ENCODE measurements at regions not wholly inside any gene's neighbourhood (a gene's known extent, or its start where the extent isn't known, plus 50 kb on each side); places are given as distances from the start of the nearest gene placed in this dataset.
A peak's percentile ranks its signal among the peaks of the same experiment; 100 is the strongest.
"Not testable (repeated sequence)": the region's sequence is repeated elsewhere in the genome, so short reads cannot be mapped to it uniquely, and the experiment has no call there.

GRCh38 chr6:27129917-27130316, 117.6 kb upstream of the PRSS16 start:
- no peak for DNase-seq (ENCODE audit: low read depth, low spot score)
- no peak overlapping the region for H3K27ac ChIP-seq

- H3K27ac ChIP-seq, result peak overlapping the region; percentile 92
- DNase-seq (ENCODE audit: low read depth, low spot score), result no peak
Observed at GRCh38 chr6:27130668-27131428, 116.7 kb upstream of the PRSS16 start.

- peak overlapping the region; percentile 92 for H3K27ac ChIP-seq
- not testable (repeated sequence) for DNase-seq (ENCODE audit: low read depth, low spot score)
Observed at GRCh38 chr6:27132282-27132531, 115.3 kb upstream of the PRSS16 start.

GRCh38 chr6:27132532-27133280, 114.8 kb upstream of the PRSS16 start:
- DNase-seq (ENCODE audit: low read depth, low spot score), result peak; percentile 99

GRCh38 chr6:27133281-27134227, 113.9 kb upstream of the PRSS16 start:
- peak overlapping the region; percentile 92 for H3K27ac ChIP-seq
- no peak for DNase-seq (ENCODE audit: low read depth, low spot score)

More at GRCh38 chr6:27132532-27133280, 114.8 kb upstream of the PRSS16 start:
- peak overlapping the region; percentile 92 for H3K27ac ChIP-seq

GRCh38 chr6:27135087-27135657, 112.3 kb upstream of the PRSS16 start:
- no peak overlapping the region for H3K27ac ChIP-seq
- no peak for DNase-seq (ENCODE audit: low read depth, low spot score)

GRCh38 chr6:27136077-27136644, 111.3 kb upstream of the PRSS16 start:
- H3K27ac ChIP-seq, result no peak overlapping the region
- DNase-seq (ENCODE audit: low read depth, low spot score), result no peak

GRCh38 chr6:27136978-27137814, 110.3 kb upstream of the PRSS16 start:
- H3K27ac ChIP-seq, result no peak overlapping the region
- no peak for DNase-seq (ENCODE audit: low read depth, low spot score)

- H3K27ac ChIP-seq, result no peak overlapping the region
Observed at GRCh38 chr6:27138406-27138805, 109.1 kb upstream of the PRSS16 start.

GRCh38 chr6:27138837-27139755, 108.4 kb upstream of the PRSS16 start:
- H3K27ac ChIP-seq, result no peak overlapping the region
- no peak for DNase-seq (ENCODE audit: low read depth, low spot score)

More at GRCh38 chr6:27138406-27138805, 109.1 kb upstream of the PRSS16 start:
- no peak for DNase-seq (ENCODE audit: low read depth, low spot score)

- DNase-seq (ENCODE audit: low read depth, low spot score), result no peak
- no peak overlapping the region for H3K27ac ChIP-seq
Observed at GRCh38 chr6:27139756-27140579, 107.5 kb upstream of the PRSS16 start.

GRCh38 chr6:27140999-27141528, 106.4 kb upstream of the PRSS16 start:
- no peak for DNase-seq (ENCODE audit: low read depth, low spot score)
- H3K27ac ChIP-seq, result no peak overlapping the region

GRCh38 chr6:27141529-27142015, 105.9 kb upstream of the PRSS16 start:
- H3K27ac ChIP-seq, result no peak overlapping the region
- DNase-seq (ENCODE audit: low read depth, low spot score), result no peak

- not testable (repeated sequence) for DNase-seq (ENCODE audit: low read depth, low spot score); H3K27ac ChIP-seq
Observed at GRCh38 chr6:27143020-27143388, 104.5 kb upstream of the PRSS16 start.

- DNase-seq (ENCODE audit: low read depth, low spot score), result no peak
- no peak overlapping the region for H3K27ac ChIP-seq
Observed at GRCh38 chr6:27143474-27144026, 104.0 kb upstream of the PRSS16 start.

- no peak for DNase-seq (ENCODE audit: low read depth, low spot score)
- H3K27ac ChIP-seq, result no peak overlapping the region
Observed at GRCh38 chr6:27144740-27145079, 102.8 kb upstream of the PRSS16 start.

Data from epithelial cell of prostate (primary cell).